H1 (cell line): ENCODE measurements at regions not wholly inside any gene's neighbourhood (a gene's known extent, or its start where the extent isn't known, plus 50 kb on each side); places are given as distances from the start of the nearest gene placed in this dataset.

ENCODE experiments used
- ASH2L ChIP-seq: fragments of 200-600, 300-600 bp; sonication (generic); IDR thresholded peaks from one replicate; pipeline ENCODE4 v1.7.1; 2017; ENCODE audit warnings: low read length
- CBX8 ChIP-seq: fragments of 300-800, 300-1000 bp; sonication (generic); IDR thresholded peaks from 2 replicates; pipeline ENCODE4 v1.7.1; 2016; ENCODE audit warnings: low read depth, low read length, borderline replicate concordance
- CHD2 ChIP-seq: IDR thresholded peaks from 2 replicates; pipeline ENCODE4 v1.6.1; 2012; ENCODE audit warnings: low read length, improper control_type of control experiment
- JUND ChIP-seq: IDR thresholded peaks from 2 replicates; pipeline ENCODE4 v1.6.1; 2011; ENCODE audit warnings: mild to moderate bottlenecking, improper control_type of control experiment, low read length
- KDM4A ChIP-seq: IDR thresholded peaks from one replicate; pipeline ENCODE4 v1.7.1; 2012; ENCODE audit warnings: low read depth, mild to moderate bottlenecking, moderate library complexity, low read length, inconsistent platforms; ENCODE audit not compliant: severe bottlenecking
- MAFK ChIP-seq: IDR thresholded peaks from 2 replicates; pipeline ENCODE4 v1.6.1; 2012; ENCODE audit warnings: low read depth, mild to moderate bottlenecking, improper control_type of control experiment, low read length
- NANOG ChIP-seq: IDR thresholded peaks from 2 replicates; pipeline ENCODE4 v1.6.1; 2011; ENCODE audit warnings: low read length, low read depth, mild to moderate bottlenecking, inconsistent platforms; ENCODE audit not compliant: insufficient read depth, poor library complexity, severe bottlenecking
- SIRT6 ChIP-seq: IDR thresholded peaks from one replicate; pipeline ENCODE4 v1.7.1; 2012; ENCODE audit warnings: low read length, inconsistent platforms
- TEAD4 ChIP-seq: IDR thresholded peaks from 2 replicates; pipeline ENCODE4 v1.6.1; 2012; ENCODE audit warnings: low read depth, low read length, inconsistent platforms, mixed read lengths

DNA sequence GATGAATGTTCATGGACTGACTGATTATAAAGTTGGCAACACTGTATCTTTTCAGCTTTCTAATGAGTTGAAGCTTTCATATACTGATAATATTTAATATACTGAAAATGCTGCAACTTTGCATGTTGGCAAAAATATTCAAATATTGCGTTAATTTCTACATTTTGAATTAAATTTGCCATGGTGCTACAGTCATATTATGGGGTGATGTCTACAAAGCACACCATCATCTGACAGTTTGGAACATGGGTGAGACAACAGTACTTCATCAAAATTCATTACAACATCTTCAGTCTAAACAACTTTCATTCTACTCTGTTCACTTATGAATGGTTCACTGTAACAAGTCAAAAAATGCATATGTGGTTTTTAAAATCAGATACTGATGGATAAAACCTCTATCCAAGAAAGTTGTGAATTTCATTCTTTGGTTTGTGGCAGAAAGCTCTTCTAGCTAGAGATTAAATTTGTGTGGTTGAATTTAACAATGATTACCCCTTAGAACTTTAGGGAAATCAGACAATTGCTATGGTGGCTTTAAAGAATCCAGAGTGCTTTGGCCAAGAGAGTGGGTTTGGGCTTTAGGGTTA lies 136.4 kb downstream of the TMEM26 start (continued):
- TF ChIP-seq CBX8 (no peak), SIRT6 (no peak), JUND (no peak), KDM4A (no peak), NANOG (no peak), TEAD4 (no peak), MAFK (no peak), CHD2 (no peak), ASH2L (no peak)
